Lower leg skin (tissue), 3 donors: ENCODE measurements at regions not wholly inside any gene's neighbourhood (a gene's known extent, or its start where the extent isn't known, plus 50 kb on each side); places are given as distances from the start of the nearest gene placed in this dataset.

Source experiments
- POLR2A ChIP-seq, 2 donors: fragments of 450-650 bp; IDR thresholded peaks; one replicate each; pipeline ENCODE4 v1.6.1; 2016 to 2017; ENCODE audit warnings: antibody characterized with exemption in 2 of 2, mild to moderate bottlenecking in 1 of 2, moderate library complexity in 1 of 2
- TF ChIP-seq, protein P1 (sequence below), 3 donors: fragments of 450-650 bp; IDR thresholded peaks; one replicate each; pipeline ENCODE4 v1.5.1; 2016; ENCODE audit warnings: antibody characterized with exemption in 3 of 3, mild to moderate bottlenecking in 3 of 3, moderate library complexity in 2 of 3

GRCh38 chr11:82606738-82607137 lies 126.9 kb downstream of the FAM181B start:
- no peak for TF ChIP-seq POLR2A (IDR thresholded peaks at IDR 0.05)
- TF ChIP-seq, protein P1, sequence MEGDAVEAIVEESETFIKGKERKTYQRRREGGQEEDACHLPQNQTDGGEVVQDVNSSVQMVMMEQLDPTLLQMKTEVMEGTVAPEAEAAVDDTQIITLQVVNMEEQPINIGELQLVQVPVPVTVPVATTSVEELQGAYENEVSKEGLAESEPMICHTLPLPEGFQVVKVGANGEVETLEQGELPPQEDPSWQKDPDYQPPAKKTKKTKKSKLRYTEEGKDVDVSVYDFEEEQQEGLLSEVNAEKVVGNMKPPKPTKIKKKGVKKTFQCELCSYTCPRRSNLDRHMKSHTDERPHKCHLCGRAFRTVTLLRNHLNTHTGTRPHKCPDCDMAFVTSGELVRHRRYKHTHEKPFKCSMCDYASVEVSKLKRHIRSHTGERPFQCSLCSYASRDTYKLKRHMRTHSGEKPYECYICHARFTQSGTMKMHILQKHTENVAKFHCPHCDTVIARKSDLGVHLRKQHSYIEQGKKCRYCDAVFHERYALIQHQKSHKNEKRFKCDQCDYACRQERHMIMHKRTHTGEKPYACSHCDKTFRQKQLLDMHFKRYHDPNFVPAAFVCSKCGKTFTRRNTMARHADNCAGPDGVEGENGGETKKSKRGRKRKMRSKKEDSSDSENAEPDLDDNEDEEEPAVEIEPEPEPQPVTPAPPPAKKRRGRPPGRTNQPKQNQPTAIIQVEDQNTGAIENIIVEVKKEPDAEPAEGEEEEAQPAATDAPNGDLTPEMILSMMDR (IDR thresholded peaks at IDR 0.05) = no peak
